HG03095 (cell line): ENCODE measurements at regions not wholly inside any gene's neighbourhood (a gene's known extent, or its start where the extent isn't known, plus 50 kb on each side); places are given as distances from the start of the nearest gene placed in this dataset.

ENCODE experiments used
- ATAC-seq: cut with Tn5 transposase; IDR thresholded peaks from one replicate; pipeline ENCODE4 v1.9.1; 2021; ENCODE audit warnings: moderate library complexity; ENCODE audit not compliant: unreplicated experiment

GRCh38 chr14:35989736-35990135 is 163.6 kb downstream of the BRMS1L start:
- ATAC-seq: no peak

GRCh38 chr14:35988972-35989690 is 163.0 kb downstream of the BRMS1L start:
- no peak for ATAC-seq

GRCh38 chr14:35988550-35988949 is 162.4 kb downstream of the BRMS1L start:
- ATAC-seq: no peak

- ATAC-seq: no peak
Observed at GRCh38 chr14:35987731-35988130, 161.6 kb downstream of the BRMS1L start.

- no peak for ATAC-seq
Observed at GRCh38 chr14:35986219-35986573, 160.1 kb downstream of the BRMS1L start.

GRCh38 chr14:35985474-35986218 is 159.5 kb downstream of the BRMS1L start:
- ATAC-seq: no peak

GRCh38 chr14:35979531-35979930 is 153.4 kb downstream of the BRMS1L start:
- no peak for ATAC-seq

GRCh38 chr14:35978561-35978960 is 152.4 kb downstream of the BRMS1L start:
- no peak for ATAC-seq

- ATAC-seq: no peak
Observed at GRCh38 chr14:35975814-35976213, 149.7 kb downstream of the BRMS1L start.

GRCh38 chr14:35973770-35974169 is 147.6 kb downstream of the BRMS1L start:
- no peak for ATAC-seq

GRCh38 chr14:35971965-35972630 is 146.0 kb downstream of the BRMS1L start:
- no peak for ATAC-seq

GRCh38 chr14:35969310-35969709 is 143.2 kb downstream of the BRMS1L start:
- no peak for ATAC-seq

GRCh38 chr14:35965400-35965799 is 139.3 kb downstream of the BRMS1L start:
- ATAC-seq: no peak

- ATAC-seq: no peak
Observed at GRCh38 chr14:35964697-35965286, 138.7 kb downstream of the BRMS1L start.

GRCh38 chr14:35963209-35963608 is 137.1 kb downstream of the BRMS1L start:
- no peak for ATAC-seq

- ATAC-seq: no peak
Observed at GRCh38 chr14:35961697-35962274, 135.6 kb downstream of the BRMS1L start.

- no peak for ATAC-seq
Observed at GRCh38 chr14:35959835-35960234, 133.7 kb downstream of the BRMS1L start.

- ATAC-seq: no peak
Observed at GRCh38 chr14:35958499-35958898, 132.4 kb downstream of the BRMS1L start.

- no peak for ATAC-seq
Observed at GRCh38 chr14:35956376-35957085, 130.4 kb downstream of the BRMS1L start.

- ATAC-seq: no peak
Observed at GRCh38 chr14:35952584-35952983, 126.4 kb downstream of the BRMS1L start.
